ENCODE measurements at regions not wholly inside any gene's neighbourhood (a gene's known extent, or its start where the extent isn't known, plus 50 kb on each side); places are given as distances from the start of the nearest gene placed in this dataset.

- Histone ChIP-seq H3K4me1 (ENCODE audit: insufficient read depth) (no peaks in the 10 kb centered on the region), H3K9me2 (ENCODE audit: insufficient read depth) (no peaks in the 10 kb centered on the region; the same call in 1 of the 2 replicates), H3K4me3 (no peak overlapping the region), H3K4me2 (no peak overlapping the region), H3K27ac (ENCODE audit: low read depth) (no peak overlapping the region), H3K27me3 (ENCODE audit: insufficient read depth) (no peaks in the 10 kb centered on the region), H4K20me1 (replicated peaks; ENCODE audit: insufficient read depth) (no peaks in the 10 kb centered on the region), H3K79me2 (replicated peaks; ENCODE audit: insufficient read depth) (no peaks in the 10 kb centered on the region), H3F3A (replicated peaks; ENCODE audit: low read depth) (no peaks in the 10 kb centered on the region), H3K36me3 (ENCODE audit: insufficient read depth) (no peaks in the 10 kb centered on the region), H2AFZ (no peak overlapping the region)
- TF ChIP-seq ZNF114 (CRISPR knock-in tag; IDR thresholded peaks at IDR 0.05) (no peak), ZNF462 (CRISPR knock-in tag; IDR thresholded peaks at IDR 0.05) (no peak), REST (IDR thresholded peaks at IDR 0.05; ENCODE audit: unreplicated experiment) (no peak), JUNB (IDR thresholded peaks at IDR 0.05; ENCODE audit: unreplicated experiment) (no peak), NANOG (IDR thresholded peaks at IDR 0.05; ENCODE audit: borderline replicate concordance) (no peak), ZNF331 (CRISPR knock-in tag; IDR thresholded peaks at IDR 0.05; ENCODE audit: low read depth) (no peak), CREB1 (CRISPR knock-in tag; IDR thresholded peaks at IDR 0.05; ENCODE audit: low read depth) (no peak), POLR2AphosphoS5 (IDR thresholded peaks at IDR 0.05; ENCODE audit: low read depth) (no peak), EZH2phosphoT487 (IDR thresholded peaks at IDR 0.05; ENCODE audit: unreplicated experiment) (no peak), EZH2 (IDR thresholded peaks at IDR 0.05; ENCODE audit: low read depth, unreplicated experiment) (no peak)
- TF ChIP-seq, protein P1, sequence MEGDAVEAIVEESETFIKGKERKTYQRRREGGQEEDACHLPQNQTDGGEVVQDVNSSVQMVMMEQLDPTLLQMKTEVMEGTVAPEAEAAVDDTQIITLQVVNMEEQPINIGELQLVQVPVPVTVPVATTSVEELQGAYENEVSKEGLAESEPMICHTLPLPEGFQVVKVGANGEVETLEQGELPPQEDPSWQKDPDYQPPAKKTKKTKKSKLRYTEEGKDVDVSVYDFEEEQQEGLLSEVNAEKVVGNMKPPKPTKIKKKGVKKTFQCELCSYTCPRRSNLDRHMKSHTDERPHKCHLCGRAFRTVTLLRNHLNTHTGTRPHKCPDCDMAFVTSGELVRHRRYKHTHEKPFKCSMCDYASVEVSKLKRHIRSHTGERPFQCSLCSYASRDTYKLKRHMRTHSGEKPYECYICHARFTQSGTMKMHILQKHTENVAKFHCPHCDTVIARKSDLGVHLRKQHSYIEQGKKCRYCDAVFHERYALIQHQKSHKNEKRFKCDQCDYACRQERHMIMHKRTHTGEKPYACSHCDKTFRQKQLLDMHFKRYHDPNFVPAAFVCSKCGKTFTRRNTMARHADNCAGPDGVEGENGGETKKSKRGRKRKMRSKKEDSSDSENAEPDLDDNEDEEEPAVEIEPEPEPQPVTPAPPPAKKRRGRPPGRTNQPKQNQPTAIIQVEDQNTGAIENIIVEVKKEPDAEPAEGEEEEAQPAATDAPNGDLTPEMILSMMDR (conservative IDR thresholded peaks at IDR 0.05; ENCODE audit: low read depth in 2 of 2): no peak
- H3K4me1 Mint-ChIP-seq: peaks cover 7% of the 10 kb centered on the region; the same call in 2 of the 3 replicates
- DNase-seq (ENCODE audit: low spot score) (peak; percentile 59), ATAC-seq (no peak)
- peaks cover 5% of the 10 kb centered on the region; the same call in 2 of the 3 replicates for H3K9me3 Mint-ChIP-seq
- peak overlapping the region; percentile 65; the same call in 1 of the 2 replicates for H3K27ac Mint-ChIP-seq
- H3K27me3 Mint-ChIP-seq (ENCODE audit: insufficient read depth, low read depth, poor library complexity): no peaks in the 10 kb centered on the region
- H3K36me3 Mint-ChIP-seq (ENCODE audit: low read depth): peaks cover 5% of the 10 kb centered on the region; the same call in 2 of the 3 replicates
- H3K4me3 Mint-ChIP-seq: no peak overlapping the region
These were observed 786.9 kb upstream of the IGFBP3 start for GRCh38 chr7:46707973-46708372.
